GM21619 (cell line): ENCODE measurements at regions not wholly inside any gene's neighbourhood (a gene's known extent, or its start where the extent isn't known, plus 50 kb on each side); places are given as distances from the start of the nearest gene placed in this dataset.
"Not testable (repeated sequence)": the region's sequence is repeated elsewhere in the genome, so short reads cannot be mapped to it uniquely, and the experiment has no call there.

Experiments
- ATAC-seq: cut with Tn5 transposase; IDR thresholded peaks from one replicate; pipeline ENCODE4 v1.9.1; 2021; ENCODE audit not compliant: unreplicated experiment

DNA sequence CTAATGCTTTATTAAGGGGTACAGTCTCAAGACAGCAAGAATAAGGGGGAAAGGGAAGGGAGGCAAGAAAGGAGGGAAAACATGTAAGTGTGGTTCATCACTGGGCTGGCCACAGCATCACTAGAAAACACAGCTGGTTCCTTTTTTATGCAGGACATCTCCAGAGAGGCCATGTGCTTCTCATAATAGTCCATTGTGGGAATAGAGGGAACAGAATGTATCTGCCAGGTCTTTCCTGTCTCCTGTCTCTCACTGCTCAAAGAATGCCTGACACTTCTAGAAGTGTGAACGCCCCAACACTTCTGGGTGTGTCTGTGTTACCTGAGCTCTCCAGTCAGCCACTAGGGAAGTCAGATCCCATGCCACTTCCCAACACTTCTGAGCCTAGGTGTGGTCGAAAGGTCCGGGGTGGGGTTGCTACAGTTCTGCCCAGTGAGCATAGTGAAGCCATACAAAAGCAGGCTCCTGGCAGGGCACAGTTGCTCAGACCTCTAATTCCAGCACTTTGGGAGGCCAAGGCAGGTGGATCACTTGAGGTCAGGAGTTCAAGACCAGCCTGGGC, 255.6 kb upstream of the SLC30A5 start:
- ATAC-seq: no peak

GRCh38 chr5:68839019-68839552, 254.7 kb upstream of the SLC30A5 start:
- ATAC-seq: no peak

DNA sequence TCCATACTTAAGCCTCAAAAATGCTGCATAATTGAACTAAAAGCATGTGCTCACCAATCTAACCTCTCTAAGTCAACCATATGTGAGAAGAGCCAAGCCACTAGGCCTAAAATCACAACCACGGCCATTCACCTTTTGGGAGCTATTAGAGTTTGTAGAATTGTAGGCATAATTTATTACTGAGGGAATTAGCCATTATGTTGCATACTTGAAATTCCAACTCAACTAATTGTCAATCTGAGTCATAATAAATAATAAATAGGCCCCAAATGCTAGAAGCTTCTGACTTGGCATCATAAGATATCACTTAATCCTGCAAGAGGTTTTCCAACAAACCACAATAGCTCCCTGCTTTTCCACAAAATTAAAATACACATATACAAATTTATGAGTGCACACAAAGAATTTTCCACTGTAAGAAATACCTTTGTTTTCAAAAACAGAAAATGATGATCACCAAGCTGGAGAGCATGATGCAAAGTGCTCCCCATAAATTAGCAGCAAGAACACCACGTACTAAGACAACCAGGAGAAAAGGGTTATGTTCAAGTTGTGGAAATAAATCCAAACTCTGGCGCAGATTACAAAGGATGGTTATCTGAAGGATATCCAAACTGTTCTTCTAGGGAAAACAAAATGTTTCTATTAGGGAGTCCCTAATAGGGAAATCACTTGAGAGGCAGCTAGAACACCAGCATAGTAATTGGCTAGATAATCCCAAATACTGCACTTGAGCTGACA, 250.0 kb upstream of the SLC30A5 start:
- no peak for ATAC-seq

GRCh38 chr5:68845131-68845530, 248.7 kb upstream of the SLC30A5 start:
- no peak for ATAC-seq

- no peak for ATAC-seq
Observed at GRCh38 chr5:68846828-68847227, 247.0 kb upstream of the SLC30A5 start.

GRCh38 chr5:68848091-68848490, 245.7 kb upstream of the SLC30A5 start:
- ATAC-seq: no peak

DNA sequence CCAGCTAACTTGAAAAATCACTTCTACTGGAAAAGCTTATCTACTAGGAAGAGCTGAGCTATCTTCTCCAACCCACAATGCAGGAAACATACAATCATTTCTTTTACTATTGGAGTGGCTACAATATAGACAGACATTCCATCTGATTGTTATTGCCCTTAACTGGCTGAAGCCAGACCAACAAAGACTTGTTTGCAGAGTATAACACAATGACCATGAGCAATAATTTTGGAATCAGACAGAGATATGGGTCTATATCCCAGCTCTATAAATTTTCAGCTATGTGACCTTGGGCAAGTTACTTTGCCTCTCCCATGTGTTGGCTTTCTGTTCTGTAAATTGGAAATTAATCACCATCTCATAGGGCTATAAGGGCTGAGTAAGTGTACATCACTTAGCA, 244.7 kb upstream of the SLC30A5 start:
- ATAC-seq: no peak

DNA sequence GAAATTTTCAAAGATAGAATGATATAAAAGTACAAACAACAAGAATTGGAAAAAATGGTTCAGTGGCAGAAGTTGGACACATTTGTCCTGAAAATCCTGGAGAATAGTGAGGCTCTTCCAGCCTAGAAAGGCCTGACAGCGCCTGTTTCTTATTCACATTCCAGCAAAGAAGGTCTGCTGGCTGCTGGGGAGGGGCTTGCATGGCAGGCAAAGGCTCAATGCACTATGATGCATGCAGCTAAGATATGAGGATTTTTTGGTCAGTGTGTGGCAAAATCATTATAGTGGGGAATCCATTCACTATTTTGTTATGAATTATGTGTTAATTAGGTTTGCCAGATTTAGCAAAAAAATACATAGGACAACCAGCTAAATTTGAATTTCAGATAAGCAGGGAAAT, 243.9 kb upstream of the SLC30A5 start:
- no peak for ATAC-seq

GRCh38 chr5:68861099-68861498, 232.7 kb upstream of the SLC30A5 start:
- ATAC-seq: no peak

- no peak for ATAC-seq
Observed at GRCh38 chr5:68862560-68862959, 231.3 kb upstream of the SLC30A5 start.

GRCh38 chr5:68865192-68865591, 228.6 kb upstream of the SLC30A5 start:
- ATAC-seq: not testable (repeated sequence)

GRCh38 chr5:68872088-68872839, 221.6 kb upstream of the SLC30A5 start:
- ATAC-seq: no peak

DNA sequence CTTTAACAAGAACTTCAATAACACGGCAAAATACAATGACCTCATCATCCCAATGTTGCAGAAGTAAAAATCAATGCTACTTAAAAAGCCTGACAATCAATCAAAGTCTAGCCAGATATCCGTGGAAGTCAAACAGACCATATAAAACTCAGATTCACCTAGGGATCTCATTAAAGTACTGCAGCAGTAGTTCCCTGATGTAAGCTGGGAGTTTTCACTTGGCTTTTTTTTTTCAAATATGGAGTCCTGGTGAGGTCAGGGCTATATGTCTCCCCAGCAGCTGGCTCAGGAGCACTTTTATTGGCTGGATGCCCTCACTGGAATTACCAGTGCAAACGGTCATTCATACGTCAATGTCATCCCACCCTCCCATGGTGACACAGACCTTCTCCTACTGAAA, 220.6 kb upstream of the SLC30A5 start:
- ATAC-seq: no peak

DNA sequence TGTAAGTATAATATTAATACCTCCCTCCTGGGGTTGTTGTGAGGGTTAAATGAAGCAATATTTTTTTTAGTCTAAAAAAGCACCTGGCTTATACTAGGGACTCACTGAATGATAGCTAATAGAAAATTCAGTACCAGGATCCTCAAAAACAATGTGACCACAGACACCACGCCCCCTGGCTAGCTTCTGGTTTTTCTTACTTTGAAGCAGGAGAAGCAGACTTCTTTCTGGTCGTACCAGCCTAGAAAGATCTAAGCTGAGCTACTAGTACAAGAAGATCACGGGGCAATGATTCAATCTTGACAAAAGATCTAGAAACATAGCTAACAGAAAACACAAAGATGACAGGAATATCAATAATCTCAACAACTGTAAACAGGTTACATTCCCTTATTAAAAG, 218.5 kb upstream of the SLC30A5 start:
- ATAC-seq: no peak

DNA sequence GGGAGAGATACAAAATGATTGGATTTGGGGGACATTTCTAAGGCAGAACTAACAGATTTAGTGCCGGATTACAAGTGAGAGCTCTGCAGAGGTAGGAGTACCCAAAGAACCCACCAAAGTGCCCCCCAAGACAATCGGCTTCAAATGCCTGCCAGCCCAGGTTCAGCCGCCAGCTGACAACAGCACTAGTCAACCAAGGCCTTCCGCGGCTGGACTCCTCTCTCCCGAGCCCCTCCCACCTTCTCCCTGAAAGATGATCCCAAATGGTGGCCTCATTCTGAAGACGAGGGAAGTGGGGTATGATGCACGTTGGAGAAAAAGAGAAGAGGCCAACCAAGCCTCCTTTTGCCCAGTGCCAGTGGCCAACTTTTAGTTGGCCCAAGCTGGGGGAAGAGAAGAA, 210.4 kb upstream of the SLC30A5 start:
- ATAC-seq: no peak

GRCh38 chr5:68884144-68884754, 209.6 kb upstream of the SLC30A5 start:
- no peak for ATAC-seq

DNA sequence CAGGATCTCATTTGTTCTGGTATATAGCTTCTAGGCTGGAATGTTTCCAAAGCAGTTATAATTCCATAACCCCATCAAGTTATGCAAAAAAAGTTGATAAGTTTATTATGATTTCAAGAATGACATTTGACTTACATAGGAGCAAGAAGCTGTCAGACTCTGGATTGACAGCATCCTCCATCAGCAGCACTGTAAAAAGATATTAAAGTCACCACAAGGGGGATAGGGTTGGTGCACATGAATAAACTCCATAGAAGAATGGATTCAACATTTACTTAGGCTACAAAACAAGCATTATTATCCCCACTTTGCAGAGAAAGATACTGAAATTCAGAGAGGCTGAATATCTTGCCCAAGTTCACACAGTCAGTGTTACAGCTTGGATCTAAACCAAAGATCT, 208.9 kb upstream of the SLC30A5 start:
- no peak for ATAC-seq

- ATAC-seq: no peak
Observed at GRCh38 chr5:68886814-68887213, 207.0 kb upstream of the SLC30A5 start.

- ATAC-seq: no peak
Observed at GRCh38 chr5:68891718-68892117, 202.1 kb upstream of the SLC30A5 start.

DNA sequence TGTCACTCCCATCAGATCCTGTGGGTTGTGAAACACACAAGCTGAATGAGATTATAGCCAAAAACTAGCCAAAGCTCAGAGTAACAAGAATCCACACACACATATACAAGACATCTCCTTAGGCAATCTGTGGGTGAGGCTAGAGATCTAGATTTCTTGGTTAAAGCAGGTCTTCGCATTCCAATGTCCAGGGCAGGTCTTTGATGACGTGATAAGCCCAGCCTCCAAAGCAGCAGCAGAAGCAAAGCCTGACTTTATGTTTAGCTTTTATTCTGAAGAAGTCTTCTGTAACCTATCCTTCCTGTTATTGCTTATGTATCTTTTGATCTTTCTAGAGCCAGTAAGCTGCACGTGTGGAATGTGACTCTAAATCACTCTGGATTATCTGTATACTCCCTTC, 199.1 kb upstream of the SLC30A5 start:
- no peak for ATAC-seq

GRCh38 chr5:68898951-68899471, 194.8 kb upstream of the SLC30A5 start:
- ATAC-seq: no peak
